PC-3 (cell line): ENCODE measurements at regions not wholly inside any gene's neighbourhood (a gene's known extent, or its start where the extent isn't known, plus 50 kb on each side); places are given as distances from the start of the nearest gene placed in this dataset.

Experiments used
- ATAC-seq: fragments of 200-7000 bp; cut with Tn5 transposase; 2 replicates; pipeline ENCODE4 v1.9.1; 2020; ENCODE audit warnings: mild to moderate bottlenecking, moderate library complexity
- BruUV-seq: library from RNA; stranded (reverse); fragments of 400-500 nt; replicated peaks from 2 replicates; lab custom pipeline; 2021; lab: Mats Ljungman, UMichigan
- CTCF ChIA-PET: fragments of 300-600 bp; sonication (Branson Sonifier 250); formaldehyde crosslinking; loops from one replicate; lab custom pipeline; 2022; ENCODE audit warnings: antibody characterized with exemption; lab: Charles Lee
- POLR2A ChIA-PET: fragments of 300-600 bp; sonication (Branson Sonifier 250); formaldehyde crosslinking; loops from one replicate; lab custom pipeline; 2022; ENCODE audit warnings: antibody characterized with exemption; ENCODE audit not compliant: unreplicated experiment; lab: Charles Lee
- DNase-seq: peaks from one replicate; pipeline ENCODE4 v3.0.0-alpha.2; 2015
- H2AFZ ChIP-seq: fragments of 300-600 bp; sonication (generic); 2 replicates; pipeline ENCODE4 v1.6.0; 2016; ENCODE audit warnings: antibody characterized with exemption, low read length
- H3F3A ChIP-seq: fragments of 300-600 bp; sonication (generic); one replicate; pipeline ENCODE4 v1.6.0; 2017; ENCODE audit warnings: antibody characterized with exemption, low read length, control low read depth, mild to moderate bottlenecking; ENCODE audit not compliant: unreplicated experiment
- H3K27ac ChIP-seq: fragments of 300-600 bp; sonication (generic); 2 replicates; pipeline ENCODE4 v1.5.1; 2016; ENCODE audit warnings: mild to moderate bottlenecking, low read length
- H3K27me3 ChIP-seq: fragments of 300-600 bp; sonication (generic); 2 replicates; pipeline ENCODE4 v1.6.1; 2016; ENCODE audit warnings: low read length, mixed read lengths
- H3K36me3 ChIP-seq: fragments of 300-600 bp; sonication (generic); 2 replicates; pipeline ENCODE4 v1.6.1; 2016; ENCODE audit warnings: low read depth, mixed run types, low read length, mixed read lengths
- H3K4me1 ChIP-seq: fragments of 300-600 bp; sonication (generic); 2 replicates; pipeline ENCODE4 v1.5.1; 2016; ENCODE audit warnings: low read length; ENCODE audit not compliant: insufficient read depth
- H3K4me2 ChIP-seq: fragments of 300-600 bp; sonication (generic); 2 replicates; pipeline ENCODE4 v1.6.0; 2016; ENCODE audit warnings: low read length
- H3K4me3 ChIP-seq: fragments of 300-600 bp; sonication (generic); 2 replicates; pipeline ENCODE4 v1.5.1; 2016; ENCODE audit warnings: mild to moderate bottlenecking, low read length, mixed read lengths
- H3K79me2 ChIP-seq: fragments of 300-600 bp; sonication (generic); 2 replicates; pipeline ENCODE4 v1.6.1; 2017; ENCODE audit warnings: low read length, mixed read lengths
- H3K9ac ChIP-seq: fragments of 300-600 bp; sonication (generic); 2 replicates; pipeline ENCODE4 v1.6.0; 2016; ENCODE audit warnings: mild to moderate bottlenecking, low read length
- H3K9me2 ChIP-seq: fragments of 300-600 bp; sonication (generic); replicated peaks from 2 replicates; pipeline ENCODE4 v1.6.1; 2016; ENCODE audit warnings: mixed run types, low read length, mixed read lengths
- H3K9me3 ChIP-seq: fragments of 300-600 bp; sonication (generic); 2 replicates; pipeline ENCODE4 v1.6.1; 2016; ENCODE audit warnings: low read length, mixed read lengths
- H4K20me1 ChIP-seq: fragments of 300-600 bp; sonication (generic); 2 replicates; pipeline ENCODE4 v1.6.1; 2016; ENCODE audit warnings: low read length, mixed read lengths
- EZH2 ChIP-seq: fragments of 300-600 bp; sonication (generic); IDR thresholded peaks from one replicate; pipeline ENCODE4 v1.6.1; 2017; ENCODE audit warnings: antibody characterized with exemption, mild to moderate bottlenecking, low read length; ENCODE audit not compliant: unreplicated experiment
- EZH2phosphoT487 ChIP-seq: fragments of 300-600 bp; sonication (generic); IDR thresholded peaks from 2 replicates; pipeline ENCODE4 v1.6.1; 2018; ENCODE audit warnings: mild to moderate bottlenecking, antibody characterized with exemption, low read length, borderline replicate concordance
- intact Hi-C: fragments of 100-400 bp; cut with micrococcal nuclease; formaldehyde crosslinking; loops from 2 replicates; pipeline ENCODE4 v1.9.0; 2023
- TF ChIP-seq, protein P1 (sequence below): fragments of 300-600 bp; sonication (generic); conservative IDR thresholded peaks from 2 replicates; pipeline ENCODE4 v1.5.1; 2017; ENCODE audit warnings: antibody characterized with exemption, low read depth, mild to moderate bottlenecking, low read length

DNA sequence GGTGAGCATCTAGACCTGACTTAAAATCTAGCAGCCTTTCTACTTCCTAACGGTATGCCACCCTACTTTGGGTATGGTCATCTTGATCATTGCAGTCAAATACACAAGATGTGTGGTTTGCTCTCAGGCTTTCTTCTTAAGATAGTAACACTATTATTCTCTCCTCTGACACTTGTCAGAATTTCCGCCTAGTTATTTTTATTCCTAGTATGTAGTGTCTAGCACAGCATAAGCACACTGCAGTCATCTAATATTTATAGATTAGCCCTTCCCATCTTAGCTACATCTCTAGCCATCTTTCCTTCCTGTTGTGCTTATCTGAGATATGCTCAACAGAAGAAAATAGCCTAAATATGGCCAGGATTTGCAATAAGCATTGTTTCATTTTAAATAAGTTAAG, 180.1 kb downstream of the C12orf50 start:
- DNase-seq (no peak), ATAC-seq (no peak)
- ChIA-PET POLR2A (no interaction called here), CTCF (interaction anchor here (0.7 kb wide), 1 partner anchor 602 kb away, joined by 3 read pairs; no protein-coding TSS in a partner anchor)
- H3K9me2 ChIP-seq, result no peaks in the 10 kb centered on the region
- H2AFZ ChIP-seq, result no peak overlapping the region
- no peaks in the 10 kb centered on the region for H3K27me3 ChIP-seq
- H3F3A ChIP-seq, result no peaks in the 10 kb centered on the region
- no peaks in the 10 kb centered on the region for H3K4me1 ChIP-seq
- H3K9ac ChIP-seq, result no peak overlapping the region
- no peak overlapping the region for H3K4me3 ChIP-seq
- no peak overlapping the region for H3K4me2 ChIP-seq
- H3K9me3 ChIP-seq, result no peaks in the 10 kb centered on the region
- no peaks in the 10 kb centered on the region for H3K36me3 ChIP-seq
- no peak overlapping the region for H3K27ac ChIP-seq
- BruUV-seq, result no TSS peak
- intact Hi-C loops, result loop anchor here (2.0 to 10.0 kb wide), 5 partner anchors 182 to 1122 kb away; no protein-coding TSS in a partner anchor
- H4K20me1 ChIP-seq, result no peaks in the 10 kb centered on the region
- TF ChIP-seq, protein P1, sequence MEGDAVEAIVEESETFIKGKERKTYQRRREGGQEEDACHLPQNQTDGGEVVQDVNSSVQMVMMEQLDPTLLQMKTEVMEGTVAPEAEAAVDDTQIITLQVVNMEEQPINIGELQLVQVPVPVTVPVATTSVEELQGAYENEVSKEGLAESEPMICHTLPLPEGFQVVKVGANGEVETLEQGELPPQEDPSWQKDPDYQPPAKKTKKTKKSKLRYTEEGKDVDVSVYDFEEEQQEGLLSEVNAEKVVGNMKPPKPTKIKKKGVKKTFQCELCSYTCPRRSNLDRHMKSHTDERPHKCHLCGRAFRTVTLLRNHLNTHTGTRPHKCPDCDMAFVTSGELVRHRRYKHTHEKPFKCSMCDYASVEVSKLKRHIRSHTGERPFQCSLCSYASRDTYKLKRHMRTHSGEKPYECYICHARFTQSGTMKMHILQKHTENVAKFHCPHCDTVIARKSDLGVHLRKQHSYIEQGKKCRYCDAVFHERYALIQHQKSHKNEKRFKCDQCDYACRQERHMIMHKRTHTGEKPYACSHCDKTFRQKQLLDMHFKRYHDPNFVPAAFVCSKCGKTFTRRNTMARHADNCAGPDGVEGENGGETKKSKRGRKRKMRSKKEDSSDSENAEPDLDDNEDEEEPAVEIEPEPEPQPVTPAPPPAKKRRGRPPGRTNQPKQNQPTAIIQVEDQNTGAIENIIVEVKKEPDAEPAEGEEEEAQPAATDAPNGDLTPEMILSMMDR, result no peak
- TF ChIP-seq EZH2, result no peak
- no peak for TF ChIP-seq EZH2phosphoT487
- H3K79me2 ChIP-seq, result no peaks in the 10 kb centered on the region

DNA sequence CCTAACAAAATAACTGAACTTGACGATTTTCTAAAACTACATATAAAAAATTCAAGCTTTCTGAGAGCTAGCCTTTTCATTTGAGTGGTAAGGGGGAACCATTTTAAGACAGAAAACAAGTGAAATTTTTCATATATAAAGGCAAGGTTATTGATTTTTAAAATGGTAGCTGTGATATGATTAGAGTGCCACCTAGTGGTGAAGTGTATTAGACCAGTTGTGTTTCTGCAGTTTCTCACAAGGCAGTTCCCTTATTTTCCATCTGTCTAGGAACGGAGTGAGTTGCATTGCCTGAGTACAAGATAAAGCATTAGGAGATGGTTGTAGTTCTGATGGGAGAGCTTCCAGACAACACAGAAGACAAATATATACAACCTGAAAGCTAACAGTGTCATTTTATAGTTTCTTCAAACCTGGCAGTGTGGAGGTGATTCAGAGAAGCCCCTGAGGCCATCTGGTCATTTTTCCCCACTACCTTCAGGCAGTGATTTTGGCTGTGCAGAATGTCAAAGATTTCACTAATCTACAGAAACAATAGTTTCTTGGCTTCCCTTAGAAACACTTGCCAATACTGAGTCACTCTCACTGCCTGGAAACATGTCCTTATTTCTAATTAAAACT, 180.8 kb downstream of the C12orf50 start:
- no peaks in the 10 kb centered on the region for H3K9me2 ChIP-seq
- DNase-seq (peak; percentile 78), ATAC-seq (peak; percentile 60)
- no peaks in the 10 kb centered on the region for H3K9me3 ChIP-seq
- H3K36me3 ChIP-seq, result no peaks in the 10 kb centered on the region
- H3K9ac ChIP-seq, result no peak overlapping the region
- no peaks in the 10 kb centered on the region for H3K27me3 ChIP-seq
- ChIA-PET POLR2A (no interaction called here), CTCF (interaction anchor here (0.6 to 0.7 kb wide), 2 partner anchors 601 to 1637 kb away, joined by 3 read pairs; no protein-coding TSS in a partner anchor)
- peak overlapping the region; percentile 2; the same call in 1 of the 2 replicates for H2AFZ ChIP-seq
- no peaks in the 10 kb centered on the region for H3K4me1 ChIP-seq
- BruUV-seq, result no TSS peak
- TF ChIP-seq, protein P1, result peak; percentile 93
- TF ChIP-seq EZH2 (no peak), EZH2phosphoT487 (no peak)
- H4K20me1 ChIP-seq, result no peaks in the 10 kb centered on the region
- H3K79me2 ChIP-seq, result no peaks in the 10 kb centered on the region
- H3K27ac ChIP-seq, result no peak overlapping the region
- H3K4me3 ChIP-seq, result no peak overlapping the region
- no peak overlapping the region for H3K4me2 ChIP-seq
- intact Hi-C loops, result loop anchor here (2.0 to 10.0 kb wide), 5 partner anchors 181 to 1121 kb away; no protein-coding TSS in a partner anchor
- H3F3A ChIP-seq, result no peaks in the 10 kb centered on the region

DNA sequence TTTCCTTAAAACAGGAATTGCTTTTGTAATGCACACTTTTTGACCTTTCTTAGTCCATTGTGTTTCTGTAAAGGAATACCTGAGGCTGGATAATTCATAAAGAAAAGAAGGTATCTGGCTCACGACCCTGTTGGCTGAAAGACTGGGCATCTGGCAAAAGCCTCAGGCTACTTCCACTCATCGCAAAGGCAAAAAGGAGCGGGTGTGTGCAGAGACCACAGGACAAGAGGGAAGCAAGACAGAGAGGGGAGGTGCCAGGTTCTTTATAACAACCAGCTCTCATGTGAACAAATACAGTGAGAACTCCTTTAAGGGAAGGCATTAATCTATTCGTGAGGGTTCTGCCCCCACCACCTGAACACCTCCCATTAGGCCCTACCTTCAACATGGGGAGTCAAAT, 182.1 kb downstream of the C12orf50 start:
- BruUV-seq, result no TSS peak
- TF ChIP-seq EZH2 (no peak), EZH2phosphoT487 (no peak)
- TF ChIP-seq, protein P1, result no peak
- Histone ChIP-seq H3K9ac (no peak overlapping the region), H3K27me3 (no peaks in the 10 kb centered on the region), H3K4me2 (no peak overlapping the region), H3K79me2 (no peaks in the 10 kb centered on the region), H3K9me3 (no peaks in the 10 kb centered on the region), H3K4me3 (no peak overlapping the region), H4K20me1 (no peaks in the 10 kb centered on the region), H3K27ac (no peak overlapping the region), H2AFZ (no peak overlapping the region), H3K36me3 (no peaks in the 10 kb centered on the region), H3K9me2 (no peaks in the 10 kb centered on the region), H3F3A (no peaks in the 10 kb centered on the region), H3K4me1 (no peaks in the 10 kb centered on the region)
- no peak for DNase-seq
- CTCF ChIA-PET, result interaction anchor here (0.6 kb wide), 1 partner anchor 147 kb away, joined by 3 read pairs; no protein-coding TSS in a partner anchor
- intact Hi-C loops, result loop anchor here (5.0 to 10.0 kb wide), 4 partner anchors 180 to 1120 kb away; no protein-coding TSS in a partner anchor
- POLR2A ChIA-PET, result no interaction called here
- no peak for ATAC-seq
